ENCODE measurements at regions not wholly inside any gene's neighbourhood (a gene's known extent, or its start where the extent isn't known, plus 50 kb on each side); places are given as distances from the start of the nearest gene placed in this dataset.

GRCh38 chr1:38291906-38292521 lies 245.4 kb upstream of the POU3F1 start:
- no peak overlapping the region for H3K27ac ChIP-seq (ENCODE audit: insufficient read length, low read depth, low read length)
- no peak overlapping the region for H3K4ac ChIP-seq (ENCODE audit: low read depth, low read length)
- Mint-ChIP-seq H3K4me3 (peak overlapping the region; percentile 48 to 63; a peak in 4 of 5 replicates), H3K27ac (peak overlapping the region in 1 of 3 experiments; percentile 21; a peak in 3 of 7 replicates), H3K9me3 (peaks cover 4 to 10% of the 10 kb centered on the region in 2 experiments; a peak in 3 of 5 replicates), H3K36me3 (ENCODE audit: insufficient read depth in 1 of 3, low read depth in 3 of 3) (peaks cover 2 to 12% (median 3%) of the 10 kb centered on the region in 3 experiments; a peak in 4 of 7 replicates), H3K27me3 (ENCODE audit: low read depth) (peaks cover 14% of the 10 kb centered on the region), H3K4me1 (peaks cover 30 to 45% of the 10 kb centered on the region in 2 experiments)
- no peak overlapping the region for H2BK5ac ChIP-seq (ENCODE audit: insufficient read length, low read length)
- no peaks in the 10 kb centered on the region for H3K79me1 ChIP-seq (ENCODE audit: insufficient read depth, low read depth, low read length, poor library complexity, severe bottlenecking)
- 0 out of 3 replicates have a peak, but pooled peaks have one; percentile 12 for TF ChIP-seq CTCF (conservative IDR thresholded peaks at IDR 0.05)
- no peaks in the 10 kb centered on the region for H3K9me3 ChIP-seq (ENCODE audit: control insufficient read depth, low read depth, low read length)
- no peaks in the 10 kb centered on the region; the same call in 1 of the 2 replicates for H3K27me3 ChIP-seq (ENCODE audit: insufficient read depth, low read length)
- H3K9ac ChIP-seq (ENCODE audit: extremely low read depth, insufficient read length, low read length), result no peak overlapping the region
- H2BK120ac ChIP-seq (ENCODE audit: low read depth, low read length, poor library complexity, severe bottlenecking), result no peak overlapping the region
- no peak overlapping the region for H3K18ac ChIP-seq (ENCODE audit: insufficient read length, low read depth, low read length)
- no peaks in the 10 kb centered on the region for H4K20me1 ChIP-seq (ENCODE audit: control insufficient read depth, insufficient read depth, insufficient read length)
- H3K56ac ChIP-seq (ENCODE audit: insufficient read length, low read depth, low read length), result no peak overlapping the region
- no peak overlapping the region for H2BK12ac ChIP-seq (ENCODE audit: insufficient read length, low read depth, low read length)
- H2BK15ac ChIP-seq (ENCODE audit: low read depth, low read length), result no peak overlapping the region
- H4K5ac ChIP-seq (ENCODE audit: insufficient read length, low read depth, low read length), result no peak overlapping the region
- no peak overlapping the region for H2BK20ac ChIP-seq (ENCODE audit: low read depth, low read length, poor library complexity, severe bottlenecking)
- H3K23me2 ChIP-seq (ENCODE audit: insufficient read length, low read depth, low read length, poor library complexity, severe bottlenecking), result no peaks in the 10 kb centered on the region
- H2AK5ac ChIP-seq (ENCODE audit: insufficient read length, low read length), result no peak overlapping the region
- peak; percentile 75 for DNase-seq
- H3K4me2 ChIP-seq (ENCODE audit: insufficient read depth, insufficient read length, low read length), result peak overlapping the region; percentile 30
- H3K23ac ChIP-seq (ENCODE audit: insufficient read length, low read depth, low read length), result no peak overlapping the region
- no peak overlapping the region for H4K8ac ChIP-seq (replicated peaks; ENCODE audit: insufficient read length, low read depth, low read length)
- no peak overlapping the region for H3K14ac ChIP-seq (ENCODE audit: insufficient read depth, low read length)
- H2AFZ ChIP-seq (ENCODE audit: low read length), result no peak overlapping the region
- H3K79me2 ChIP-seq (ENCODE audit: insufficient read depth, low read length), result no peaks in the 10 kb centered on the region
- no CpG with 5 or more reads among the region's 26 CpGs for WGBS (ENCODE audit: extremely low coverage, insufficient read length, low lambda C conversion rate)
- no peaks in the 10 kb centered on the region; the same call in 1 of the 2 replicates for H3K4me1 ChIP-seq (ENCODE audit: insufficient read depth, low read length)
- no peak overlapping the region for H3T11ph ChIP-seq (ENCODE audit: low read length)
- no peak overlapping the region for H4K91ac ChIP-seq (ENCODE audit: insufficient read length, low read depth, low read length)

Measured in H9 (cell line).